Kidney (tissue), 13 donors: ENCODE measurements at regions not wholly inside any gene's neighbourhood (a gene's known extent, or its start where the extent isn't known, plus 50 kb on each side); places are given as distances from the start of the nearest gene placed in this dataset.

Experiments
- DNase-seq, 5 donors: peaks; one replicate each; pipeline ENCODE4 v3.0.0-alpha.2; 2013 to 2020
- FAIRE-seq: peaks from 2 replicates; lab custom pipeline; 2012; peaks lifted over from hg19 to GRCh38; lab: Jason Lieb, UNC
- H3K27ac ChIP-seq, 2 donors: one replicate each; pipeline ENCODE4 v1.7.0; 2013; ENCODE audit warnings: low read depth in 2 of 2, low read length in 2 of 2, inconsistent platforms in 1 of 2
- H3K27me3 ChIP-seq: one replicate; pipeline ENCODE4 v1.7.1; 2013; ENCODE audit warnings: low read length, inconsistent platforms; ENCODE audit not compliant: control insufficient read depth, insufficient read depth
- H3K36me3 ChIP-seq, 3 donors: one replicate each; pipeline versions ENCODE4 v1.7.0 to v1.7.1; 2013; ENCODE audit warnings: low read length in 3 of 3, control low read depth in 1 of 3, inconsistent platforms in 1 of 3; ENCODE audit not compliant: insufficient read depth in 3 of 3, control insufficient read depth in 2 of 3
- H3K4me1 ChIP-seq, 3 donors: one replicate each; pipeline versions ENCODE4 v1.7.0 to v1.7.1; 2013; ENCODE audit warnings: low read length in 3 of 3, inconsistent platforms in 1 of 3, low read depth in 1 of 3; ENCODE audit not compliant: control insufficient read depth in 2 of 3, insufficient read depth in 2 of 3
- H3K4me3 ChIP-seq, 3 donors: one replicate each; pipeline versions ENCODE4 v1.7.0 to v1.8.1; 2013; ENCODE audit warnings: low read length in 3 of 3, control low read depth in 1 of 3, inconsistent platforms in 1 of 3
- H3K9ac ChIP-seq, 3 donors: one replicate each; pipeline versions ENCODE4 v1.7.0 to v1.7.1; 2013; ENCODE audit warnings: low read length in 3 of 3, control low read depth in 1 of 3, inconsistent platforms in 1 of 3
- H3K9me3 ChIP-seq, 3 donors: one replicate each; pipeline versions ENCODE4 v1.7.0 to v1.7.1; 2013; ENCODE audit warnings: low read length in 3 of 3, control low read depth in 1 of 3, inconsistent platforms in 1 of 3; ENCODE audit not compliant: control insufficient read depth in 2 of 3, insufficient read depth in 1 of 3
- intact Hi-C: fragments of 100-400 bp; cut with DNase I; formaldehyde crosslinking; loops from one replicate; pipeline ENCODE4 v1.11.1; 2022
- TF ChIP-seq, protein P1 (sequence below): IDR thresholded peaks from 3 replicates; pipeline ENCODE4 v1.5.1; 2012; ENCODE audit warnings: mild to moderate bottlenecking, moderate library complexity, borderline replicate concordance; ENCODE audit not compliant: insufficient read depth; ENCODE audit errors: extremely low read depth
- donor health status: control.
- donor health status: control.
- donor health status: control.
- donor health status: control.
- donor health status: control.
- donor health status: DM: yes; HTN: yes; CAD: no.
- donor health status: Normal renal cell carcinoma (clear cell type).

DNA sequence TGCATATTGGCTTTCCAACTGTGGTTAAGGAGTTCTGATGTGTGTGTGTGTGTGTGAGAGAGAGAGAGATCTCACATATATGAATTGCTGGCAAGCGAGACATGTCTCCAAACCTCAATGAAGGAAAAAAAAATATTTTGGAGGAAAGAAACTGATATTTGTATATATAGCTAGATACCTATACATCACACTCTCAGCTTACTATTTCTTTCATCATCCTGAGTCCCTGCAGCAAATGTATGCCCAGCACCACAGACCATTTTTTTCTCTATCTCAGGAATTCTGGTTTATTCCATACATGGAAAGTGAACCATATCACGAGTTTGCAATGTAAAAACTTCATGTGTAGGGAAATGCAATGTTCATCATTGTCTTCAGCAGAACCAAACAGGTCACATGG lies 68.9 kb downstream of the MTERF1 start:
- H3K36me3 ChIP-seq = no peaks in the 10 kb centered on the region
- FAIRE-seq = no peak
- H3K27ac ChIP-seq = no peak overlapping the region
- no peak overlapping the region for H3K4me3 ChIP-seq
- no peak for DNase-seq
- H3K9ac ChIP-seq = no peak overlapping the region
- TF ChIP-seq, protein P1, sequence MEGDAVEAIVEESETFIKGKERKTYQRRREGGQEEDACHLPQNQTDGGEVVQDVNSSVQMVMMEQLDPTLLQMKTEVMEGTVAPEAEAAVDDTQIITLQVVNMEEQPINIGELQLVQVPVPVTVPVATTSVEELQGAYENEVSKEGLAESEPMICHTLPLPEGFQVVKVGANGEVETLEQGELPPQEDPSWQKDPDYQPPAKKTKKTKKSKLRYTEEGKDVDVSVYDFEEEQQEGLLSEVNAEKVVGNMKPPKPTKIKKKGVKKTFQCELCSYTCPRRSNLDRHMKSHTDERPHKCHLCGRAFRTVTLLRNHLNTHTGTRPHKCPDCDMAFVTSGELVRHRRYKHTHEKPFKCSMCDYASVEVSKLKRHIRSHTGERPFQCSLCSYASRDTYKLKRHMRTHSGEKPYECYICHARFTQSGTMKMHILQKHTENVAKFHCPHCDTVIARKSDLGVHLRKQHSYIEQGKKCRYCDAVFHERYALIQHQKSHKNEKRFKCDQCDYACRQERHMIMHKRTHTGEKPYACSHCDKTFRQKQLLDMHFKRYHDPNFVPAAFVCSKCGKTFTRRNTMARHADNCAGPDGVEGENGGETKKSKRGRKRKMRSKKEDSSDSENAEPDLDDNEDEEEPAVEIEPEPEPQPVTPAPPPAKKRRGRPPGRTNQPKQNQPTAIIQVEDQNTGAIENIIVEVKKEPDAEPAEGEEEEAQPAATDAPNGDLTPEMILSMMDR = no peak
- no peaks in the 10 kb centered on the region for H3K27me3 ChIP-seq
- intact Hi-C loops = no loop called here
- H3K9me3 ChIP-seq = peaks cover 0 to 2% (median 0%) of the 10 kb centered on the region in 3 donors
- no peaks in the 10 kb centered on the region for H3K4me1 ChIP-seq

DNA sequence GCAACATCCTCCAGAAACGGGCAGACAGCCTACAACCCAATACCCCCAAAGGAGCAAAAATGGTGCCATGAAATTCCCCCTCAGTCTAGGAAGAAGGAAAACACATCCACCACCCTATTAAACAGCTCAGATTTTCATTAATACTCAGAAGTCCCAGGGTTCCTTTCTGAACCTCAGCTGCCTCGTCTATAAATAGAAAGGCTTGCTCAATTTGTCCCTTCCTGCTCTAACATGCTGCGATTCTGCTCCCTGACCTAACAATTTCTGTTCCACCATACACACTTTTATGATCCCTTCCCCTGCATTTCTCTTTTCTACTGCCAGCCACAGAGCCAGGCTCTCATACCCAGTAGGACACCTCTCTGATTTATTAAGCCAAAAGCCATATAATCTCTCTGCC lies 68.1 kb downstream of the MTERF1 start:
- Histone ChIP-seq H3K27ac (no peak overlapping the region), H3K4me3 (no peak overlapping the region), H3K36me3 (no peaks in the 10 kb centered on the region), H3K9me3 (peaks cover 0 to 2% (median 0%) of the 10 kb centered on the region in 3 donors), H3K27me3 (no peaks in the 10 kb centered on the region), H3K9ac (no peak overlapping the region), H3K4me1 (no peaks in the 10 kb centered on the region)
- TF ChIP-seq, protein P1 = no peak
- DNase-seq = no peak
- intact Hi-C loops = no loop called here
- FAIRE-seq = no peak

DNA sequence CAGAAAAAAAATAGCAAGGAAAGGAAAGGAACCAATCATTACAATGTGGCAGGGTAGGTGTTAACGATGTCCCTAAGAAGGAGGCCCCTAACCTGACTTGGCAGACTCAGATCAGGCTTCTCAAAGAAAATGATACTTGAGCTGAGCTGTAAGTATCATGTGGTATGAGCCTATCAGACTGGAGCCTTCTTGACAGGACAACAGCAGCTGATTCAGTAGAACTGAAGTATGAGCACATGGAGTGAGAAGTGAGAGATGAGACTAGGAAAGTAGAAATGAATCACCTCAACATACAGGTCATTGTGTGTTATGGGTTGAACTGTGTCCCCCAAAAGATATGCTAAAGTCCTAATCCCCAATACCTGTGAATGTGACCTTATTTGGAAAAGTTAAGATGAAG lies 66.3 kb downstream of the MTERF1 start:
- Histone ChIP-seq H3K36me3 (no peaks in the 10 kb centered on the region), H3K9ac (no peak overlapping the region)
- no peak for FAIRE-seq

More for the DNA sequence above, 66.3 kb downstream of the MTERF1 start:
- intact Hi-C loops = no loop called here
- TF ChIP-seq, protein P1 = no peak
- H3K27me3 ChIP-seq = no peaks in the 10 kb centered on the region
- no peak overlapping the region for H3K27ac ChIP-seq
- no peaks in the 10 kb centered on the region for H3K9me3 ChIP-seq
- H3K4me3 ChIP-seq = no peak overlapping the region
- no peaks in the 10 kb centered on the region for H3K4me1 ChIP-seq
- DNase-seq = no peak
